Naive thymus-derived CD4-positive, alpha-beta T cell (primary cell): ENCODE measurements at regions not wholly inside any gene's neighbourhood (a gene's known extent, or its start where the extent isn't known, plus 50 kb on each side); places are given as distances from the start of the nearest gene placed in this dataset.

Experiments used
- ATAC-seq: fragments of 150-1000 bp; cut with Tn5 transposase; 2 replicates; pipeline ENCODE4 v1.10.0; 2021; ENCODE audit warnings: mild to moderate bottlenecking, moderate library complexity
- CTCF ChIA-PET: fragments of 350-600 bp; sonication (Branson Sonifier 250); formaldehyde crosslinking; loops from one replicate; lab custom pipeline; 2021; ENCODE audit warnings: antibody characterized with exemption; lab: Charles Lee
- POLR2A ChIA-PET: fragments of 350-600 bp; sonication (Branson Sonifier 250); formaldehyde crosslinking; loops from one replicate; lab custom pipeline; 2021; ENCODE audit warnings: antibody characterized with exemption, inconsistent platforms; lab: Charles Lee
- DNase-seq, 9 donors: peaks; one replicate each; pipeline versions ENCODE4 v3.0.0 to v3.0.0-alpha.2; 2020 to 2022; ENCODE audit warnings: mixed read lengths in 1 of 9
- H3K27ac ChIP-seq: one replicate; pipeline ENCODE4 v1.7.0; 2013; ENCODE audit warnings: mild to moderate bottlenecking, low read depth, low read length, moderate library complexity
- H3K27me3 ChIP-seq, 2 donors: one replicate each; pipeline ENCODE4 v1.7.0; 2013; ENCODE audit warnings: low read length in 2 of 2, mild to moderate bottlenecking in 2 of 2, moderate library complexity in 2 of 2; ENCODE audit not compliant: control insufficient read depth in 2 of 2, insufficient read depth in 2 of 2
- H3K36me3 ChIP-seq, 3 experiments: 1 replicate in 2 of 3; 2 replicates in 1 of 3; pipeline ENCODE4 v1.7.0; 2013; ENCODE audit warnings: low read length in 3 of 3, mild to moderate bottlenecking in 3 of 3, moderate library complexity in 1 of 3; ENCODE audit not compliant: insufficient read depth in 3 of 3, control insufficient read depth in 2 of 3
- H3K4me1 ChIP-seq, 2 donors: one replicate each; pipeline ENCODE4 v1.7.0; 2013; ENCODE audit warnings: low read length in 2 of 2, mild to moderate bottlenecking in 2 of 2, moderate library complexity in 1 of 2; ENCODE audit not compliant: control insufficient read depth in 2 of 2, insufficient read depth in 2 of 2
- H3K4me3 ChIP-seq: 2 replicates; pipeline ENCODE4 v1.7.0; 2013; ENCODE audit warnings: mild to moderate bottlenecking, low read length
- H3K9me3 ChIP-seq, 3 experiments: 1 replicate in 2 of 3; 2 replicates in 1 of 3; pipeline ENCODE4 v1.7.0; 2013; ENCODE audit warnings: low read length in 3 of 3; ENCODE audit not compliant: control insufficient read depth in 2 of 3
- H3K27ac Mint-ChIP-seq, 9 donors: one replicate each; pipeline ENCODE4 v1.8.0; 2020 to 2022; ENCODE audit warnings: mixed read lengths in 9 of 9, mild to moderate bottlenecking in 8 of 9, moderate library complexity in 5 of 9, inconsistent platforms in 2 of 9
- H3K27me3 Mint-ChIP-seq, 5 donors: one replicate each; pipeline ENCODE4 v1.8.0; 2021 to 2022; ENCODE audit warnings: mixed read lengths in 5 of 5, mild to moderate bottlenecking in 1 of 5
- H3K36me3 Mint-ChIP-seq, 5 donors: one replicate each; pipeline ENCODE4 v1.8.0; 2020 to 2022; ENCODE audit warnings: mixed read lengths in 5 of 5, mild to moderate bottlenecking in 3 of 5, inconsistent platforms in 1 of 5
- H3K4me1 Mint-ChIP-seq, 7 donors: one replicate each; pipeline ENCODE4 v1.8.0; 2020 to 2022; ENCODE audit warnings: mixed read lengths in 7 of 7, mild to moderate bottlenecking in 3 of 7, inconsistent platforms in 1 of 7
- H3K4me3 Mint-ChIP-seq, 10 donors: one replicate each; pipeline ENCODE4 v1.8.0; 2020 to 2022; ENCODE audit warnings: mild to moderate bottlenecking in 10 of 10, mixed read lengths in 10 of 10, moderate library complexity in 6 of 10, inconsistent platforms in 2 of 10
- H3K9me3 Mint-ChIP-seq, 11 donors: one replicate each; pipeline ENCODE4 v1.8.0; 2020 to 2022; ENCODE audit warnings: mixed read lengths in 11 of 11, mild to moderate bottlenecking in 4 of 11, inconsistent platforms in 1 of 11, moderate library complexity in 1 of 11
- intact Hi-C, 2 donors: fragments of 100-400 bp; cut with micrococcal nuclease; formaldehyde crosslinking; loops; one replicate each; pipeline ENCODE4 v1.15.1; 2023

DNA sequence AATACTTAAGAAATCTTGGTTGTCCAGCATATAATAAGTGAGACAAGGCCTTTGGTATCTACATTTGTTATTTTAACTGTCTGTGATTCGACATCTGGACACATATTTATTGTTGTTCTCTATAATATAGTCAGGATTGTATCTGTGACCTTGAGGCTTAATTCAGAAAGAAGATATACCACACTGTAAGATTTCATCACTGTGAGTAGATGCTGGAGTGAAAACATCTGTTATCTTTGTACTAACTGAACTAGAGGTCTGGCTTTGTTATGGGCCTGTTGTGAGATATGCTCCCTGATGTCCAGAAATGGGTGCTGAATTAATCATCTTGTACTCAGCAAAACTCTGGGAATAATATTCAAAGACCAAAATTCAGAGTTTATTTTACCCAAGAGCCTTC is 148.5 kb downstream of the ISOC1 start:
- H3K4me1 Mint-ChIP-seq = no peaks in the 10 kb centered on the region
- POLR2A ChIA-PET = no interaction called here
- peaks cover 0 to under 1% (median 0%) of the 10 kb centered on the region in 11 donors for H3K9me3 Mint-ChIP-seq
- Histone ChIP-seq H3K9me3 (no peaks in the 10 kb centered on the region), H3K36me3 (no peaks in the 10 kb centered on the region), H3K4me1 (no peaks in the 10 kb centered on the region), H3K27me3 (no peaks in the 10 kb centered on the region), H3K4me3 (no peak overlapping the region), H3K27ac (no peak overlapping the region)
- no peak for ATAC-seq
- no peak for DNase-seq
- CTCF ChIA-PET = no interaction called here
- H3K36me3 Mint-ChIP-seq = no peaks in the 10 kb centered on the region
- intact Hi-C loops = no loop called here
- no peak overlapping the region for H3K27ac Mint-ChIP-seq
- no peak overlapping the region for H3K4me3 Mint-ChIP-seq
- no peaks in the 10 kb centered on the region for H3K27me3 Mint-ChIP-seq

DNA sequence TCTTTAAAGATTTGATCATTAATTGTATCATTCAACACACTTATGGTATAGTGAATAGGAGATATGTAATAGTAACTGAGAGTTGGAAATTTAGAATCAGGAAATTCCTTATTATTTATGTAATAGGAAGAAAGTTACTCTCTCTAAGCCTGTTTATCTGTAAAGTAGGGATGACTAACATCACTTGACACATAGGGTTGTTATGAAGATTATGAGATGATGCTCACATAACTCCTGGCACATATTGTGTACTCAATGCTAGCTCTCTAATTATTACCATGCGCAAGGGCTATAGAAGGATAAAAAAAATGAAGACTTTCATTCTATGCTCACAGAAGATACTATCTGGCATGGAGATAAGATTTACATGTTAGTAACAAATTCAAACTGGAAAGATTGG is 149.9 kb downstream of the ISOC1 start:
- ATAC-seq = no peak
- no peaks in the 10 kb centered on the region for H3K9me3 ChIP-seq
- H3K36me3 Mint-ChIP-seq = no peaks in the 10 kb centered on the region
- no peaks in the 10 kb centered on the region for H3K4me1 Mint-ChIP-seq
- no peaks in the 10 kb centered on the region for H3K4me1 ChIP-seq
- intact Hi-C loops = no loop called here
- H3K27ac Mint-ChIP-seq = no peak overlapping the region
- H3K27ac ChIP-seq = no peak overlapping the region
- CTCF ChIA-PET = no interaction called here
- H3K36me3 ChIP-seq = no peaks in the 10 kb centered on the region
- H3K27me3 ChIP-seq = no peaks in the 10 kb centered on the region
- H3K27me3 Mint-ChIP-seq = no peaks in the 10 kb centered on the region
- H3K4me3 ChIP-seq = no peak overlapping the region
- POLR2A ChIA-PET = no interaction called here
- H3K9me3 Mint-ChIP-seq = peaks cover 0 to 2% (median 0%) of the 10 kb centered on the region in 11 donors
- H3K4me3 Mint-ChIP-seq = no peak overlapping the region
- no peak for DNase-seq

DNA sequence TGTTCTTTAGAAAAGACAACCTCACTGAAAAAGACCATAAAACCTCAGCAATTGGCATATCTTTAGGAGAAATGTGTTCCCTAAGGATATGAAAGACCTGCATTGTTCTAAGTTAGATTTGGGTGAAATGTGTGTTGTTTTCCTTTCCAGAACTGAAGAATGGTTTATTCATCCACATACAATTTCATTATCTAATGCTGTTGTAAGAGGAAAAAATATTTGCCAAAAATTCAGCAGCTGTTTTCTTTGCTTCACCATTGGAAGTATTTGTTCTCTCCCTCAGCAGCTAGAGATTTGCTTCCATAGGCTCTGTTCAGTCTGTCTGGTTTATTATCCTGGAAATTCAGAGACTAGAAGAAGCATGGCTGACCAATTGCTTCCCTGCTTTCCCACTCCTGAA is 150.9 kb downstream of the ISOC1 start:
- Mint-ChIP-seq H3K4me3 (no peak overlapping the region), H3K27ac (no peak overlapping the region), H3K9me3 (peaks cover 0 to 4% (median 0%) of the 10 kb centered on the region in 11 donors), H3K27me3 (no peaks in the 10 kb centered on the region), H3K4me1 (no peaks in the 10 kb centered on the region), H3K36me3 (no peaks in the 10 kb centered on the region)
- H3K4me1 ChIP-seq = no peaks in the 10 kb centered on the region
- H3K27ac ChIP-seq = no peak overlapping the region
- no peak for ATAC-seq
- ChIA-PET CTCF (no interaction called here), POLR2A (no interaction called here)
- no peaks in the 10 kb centered on the region for H3K9me3 ChIP-seq
- H3K27me3 ChIP-seq = no peaks in the 10 kb centered on the region
- intact Hi-C loops = no loop called here
- H3K36me3 ChIP-seq = no peaks in the 10 kb centered on the region
- no peak overlapping the region for H3K4me3 ChIP-seq
- no peak for DNase-seq

DNA sequence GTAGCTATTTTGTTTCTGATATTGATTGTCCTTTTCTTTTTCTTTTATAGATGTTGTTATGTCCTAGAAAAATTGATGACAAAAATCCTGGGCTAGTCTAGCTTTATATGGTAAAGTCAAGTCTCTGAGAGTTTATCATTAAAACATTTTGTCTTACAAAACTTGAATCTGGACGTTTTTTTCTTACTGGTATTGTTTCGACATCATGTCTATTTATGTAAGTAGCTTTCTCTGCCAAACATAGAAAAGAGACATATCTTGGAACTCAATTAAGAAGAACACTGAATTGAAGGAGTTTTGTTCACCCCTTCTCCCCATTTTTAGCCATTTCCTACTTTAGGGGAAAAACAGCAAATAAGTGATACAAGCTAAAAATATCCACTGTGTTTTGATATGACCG is 151.5 kb downstream of the ISOC1 start:
- H3K4me1 Mint-ChIP-seq = no peaks in the 10 kb centered on the region
- POLR2A ChIA-PET = no interaction called here
- no peaks in the 10 kb centered on the region for H3K27me3 Mint-ChIP-seq
- H3K27ac Mint-ChIP-seq = no peak overlapping the region
- no peak overlapping the region for H3K4me3 Mint-ChIP-seq
- H3K36me3 Mint-ChIP-seq = no peaks in the 10 kb centered on the region
- Histone ChIP-seq H3K4me3 (no peak overlapping the region), H3K4me1 (no peaks in the 10 kb centered on the region), H3K36me3 (no peaks in the 10 kb centered on the region), H3K27me3 (no peaks in the 10 kb centered on the region), H3K27ac (no peak overlapping the region), H3K9me3 (no peaks in the 10 kb centered on the region)
- no peak for ATAC-seq
- no peak for DNase-seq
- peaks cover 0 to 4% (median 0%) of the 10 kb centered on the region in 11 donors for H3K9me3 Mint-ChIP-seq
- intact Hi-C loops = no loop called here
- CTCF ChIA-PET = no interaction called here

DNA sequence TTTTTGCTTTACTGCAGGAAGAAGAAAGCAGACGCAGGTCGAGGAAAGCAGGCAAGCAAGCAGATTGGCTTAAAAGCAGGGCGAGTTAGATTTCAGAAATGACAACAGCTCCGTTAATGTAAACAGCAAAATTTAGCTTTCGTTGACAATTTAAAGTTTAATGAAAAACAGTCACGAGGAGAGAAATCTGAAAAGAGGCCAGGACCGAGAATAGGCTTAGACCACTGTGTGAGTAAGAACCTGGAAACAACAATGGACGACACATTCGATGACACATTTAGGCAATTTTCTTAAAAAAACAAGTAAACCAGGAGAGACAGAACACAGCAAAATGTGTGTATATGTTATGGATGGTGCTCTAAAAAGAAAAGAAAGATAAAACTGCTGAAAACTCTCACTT is 155.3 kb downstream of the ISOC1 start:
- ATAC-seq (no peak), DNase-seq (no peak)
- Histone ChIP-seq H3K36me3 (no peaks in the 10 kb centered on the region), H3K4me1 (no peaks in the 10 kb centered on the region), H3K9me3 (no peaks in the 10 kb centered on the region), H3K27me3 (no peaks in the 10 kb centered on the region), H3K4me3 (no peak overlapping the region), H3K27ac (no peak overlapping the region)
- ChIA-PET CTCF (no interaction called here), POLR2A (no interaction called here)
- H3K36me3 Mint-ChIP-seq = peaks cover 0 to 3% (median 0%) of the 10 kb centered on the region in 5 donors
- no peaks in the 10 kb centered on the region for H3K27me3 Mint-ChIP-seq
- H3K27ac Mint-ChIP-seq = no peak overlapping the region
- H3K4me3 Mint-ChIP-seq = no peak overlapping the region
- H3K9me3 Mint-ChIP-seq = peaks cover 2 to 28% (median 12%) of the 10 kb centered on the region in 11 donors
- intact Hi-C loops = no loop called here
- no peaks in the 10 kb centered on the region for H3K4me1 Mint-ChIP-seq

- Histone ChIP-seq H3K4me3 (no peak overlapping the region), H3K27ac (no peak overlapping the region), H3K4me1 (no peaks in the 10 kb centered on the region), H3K36me3 (no peaks in the 10 kb centered on the region), H3K9me3 (no peaks in the 10 kb centered on the region), H3K27me3 (no peaks in the 10 kb centered on the region)
- Mint-ChIP-seq H3K27me3 (no peaks in the 10 kb centered on the region), H3K36me3 (no peaks in the 10 kb centered on the region), H3K4me1 (no peaks in the 10 kb centered on the region), H3K9me3 (peaks cover 0 to 3% (median 0%) of the 10 kb centered on the region in 11 donors), H3K27ac (no peak overlapping the region), H3K4me3 (no peak overlapping the region)
- no peak for ATAC-seq
- DNase-seq = no peak
- intact Hi-C loops = no loop called here
- CTCF ChIA-PET = no interaction called here
- POLR2A ChIA-PET = no interaction called here
These were observed 176.8 kb downstream of the ISOC1 start for GRCh38 chr5:129271308-129271707.

- no peaks in the 10 kb centered on the region for H3K36me3 Mint-ChIP-seq
- Histone ChIP-seq H3K36me3 (no peaks in the 10 kb centered on the region), H3K4me3 (no peak overlapping the region), H3K9me3 (no peaks in the 10 kb centered on the region), H3K27me3 (no peaks in the 10 kb centered on the region), H3K27ac (no peak overlapping the region), H3K4me1 (no peaks in the 10 kb centered on the region)
- intact Hi-C loops = no loop called here
- CTCF ChIA-PET = no interaction called here
- H3K27me3 Mint-ChIP-seq = no peaks in the 10 kb centered on the region
- POLR2A ChIA-PET = no interaction called here
- no peak for DNase-seq
- ATAC-seq = no peak
- no peak overlapping the region for H3K27ac Mint-ChIP-seq
- peaks cover 4 to 29% (median 12%) of the 10 kb centered on the region in 11 donors for H3K9me3 Mint-ChIP-seq
- no peaks in the 10 kb centered on the region for H3K4me1 Mint-ChIP-seq
- H3K4me3 Mint-ChIP-seq = no peak overlapping the region
These were observed 176.1 kb upstream of the ADAMTS19 start for GRCh38 chr5:129284010-129284409.
